Mucosa of rectum (tissue), 2 donors: ENCODE measurements at regions not wholly inside any gene's neighbourhood (a gene's known extent, or its start where the extent isn't known, plus 50 kb on each side); places are given as distances from the start of the nearest gene placed in this dataset.

Experiments used
- H3K27ac ChIP-seq, 2 donors: one replicate each; pipeline ENCODE4 v1.7.0; 2013; ENCODE audit warnings: inconsistent platforms in 2 of 2, low read depth in 2 of 2, low read length in 2 of 2
- H3K27me3 ChIP-seq, 2 donors: one replicate each; pipeline ENCODE4 v1.7.0; 2013; ENCODE audit warnings: low read length in 2 of 2; ENCODE audit not compliant: control insufficient read depth in 2 of 2, insufficient read depth in 2 of 2
- H3K36me3 ChIP-seq, 2 donors: one replicate each; pipeline ENCODE4 v1.7.0; 2013; ENCODE audit warnings: low read length in 2 of 2; ENCODE audit not compliant: control insufficient read depth in 2 of 2, insufficient read depth in 2 of 2
- H3K4me1 ChIP-seq, 2 donors: one replicate each; pipeline ENCODE4 v1.7.0; 2013; ENCODE audit warnings: low read length in 2 of 2, mild to moderate bottlenecking in 1 of 2; ENCODE audit not compliant: control insufficient read depth in 2 of 2, insufficient read depth in 2 of 2
- H3K4me3 ChIP-seq, 2 donors: one replicate each; pipeline ENCODE4 v1.7.0; 2013; ENCODE audit warnings: low read length in 2 of 2
- H3K9ac ChIP-seq, 2 donors: one replicate each; pipeline ENCODE4 v1.7.0; 2013; ENCODE audit warnings: low read length in 2 of 2, low read depth in 1 of 2, mild to moderate bottlenecking in 1 of 2
- H3K9me3 ChIP-seq, 2 donors: one replicate each; pipeline ENCODE4 v1.7.0; 2013; ENCODE audit warnings: low read length in 2 of 2; ENCODE audit not compliant: control insufficient read depth in 2 of 2
- donor health status: healthy.
- donor health status: Normal muscosa, but diverticular disease.

DNA sequence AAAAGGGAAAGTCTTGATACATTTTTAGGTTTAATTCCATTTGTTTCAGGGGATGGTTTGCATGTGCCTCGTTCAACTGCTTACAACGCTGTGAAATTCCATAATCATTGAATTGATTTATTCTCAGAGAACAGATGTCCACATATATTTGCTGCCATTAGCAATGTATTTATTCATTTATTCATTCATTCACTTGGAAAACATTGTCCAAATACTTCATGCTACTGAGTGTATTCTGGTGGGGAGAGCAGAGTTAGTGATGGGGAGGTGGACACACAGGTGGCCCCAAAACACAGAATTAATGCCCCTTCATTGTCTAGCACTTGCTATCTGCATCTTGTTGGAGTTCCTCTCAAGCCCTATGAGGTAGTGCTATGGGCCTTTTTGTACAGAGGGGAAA, 141.2 kb upstream of the PARP11 start:
- Histone ChIP-seq H3K27ac (no peak overlapping the region), H3K4me1 (peaks cover 12 to 15% of the 10 kb centered on the region in 2 donors), H3K27me3 (no peaks in the 10 kb centered on the region), H3K9me3 (no peaks in the 10 kb centered on the region), H3K9ac (no peak overlapping the region), H3K4me3 (no peak overlapping the region), H3K36me3 (no peaks in the 10 kb centered on the region)

DNA sequence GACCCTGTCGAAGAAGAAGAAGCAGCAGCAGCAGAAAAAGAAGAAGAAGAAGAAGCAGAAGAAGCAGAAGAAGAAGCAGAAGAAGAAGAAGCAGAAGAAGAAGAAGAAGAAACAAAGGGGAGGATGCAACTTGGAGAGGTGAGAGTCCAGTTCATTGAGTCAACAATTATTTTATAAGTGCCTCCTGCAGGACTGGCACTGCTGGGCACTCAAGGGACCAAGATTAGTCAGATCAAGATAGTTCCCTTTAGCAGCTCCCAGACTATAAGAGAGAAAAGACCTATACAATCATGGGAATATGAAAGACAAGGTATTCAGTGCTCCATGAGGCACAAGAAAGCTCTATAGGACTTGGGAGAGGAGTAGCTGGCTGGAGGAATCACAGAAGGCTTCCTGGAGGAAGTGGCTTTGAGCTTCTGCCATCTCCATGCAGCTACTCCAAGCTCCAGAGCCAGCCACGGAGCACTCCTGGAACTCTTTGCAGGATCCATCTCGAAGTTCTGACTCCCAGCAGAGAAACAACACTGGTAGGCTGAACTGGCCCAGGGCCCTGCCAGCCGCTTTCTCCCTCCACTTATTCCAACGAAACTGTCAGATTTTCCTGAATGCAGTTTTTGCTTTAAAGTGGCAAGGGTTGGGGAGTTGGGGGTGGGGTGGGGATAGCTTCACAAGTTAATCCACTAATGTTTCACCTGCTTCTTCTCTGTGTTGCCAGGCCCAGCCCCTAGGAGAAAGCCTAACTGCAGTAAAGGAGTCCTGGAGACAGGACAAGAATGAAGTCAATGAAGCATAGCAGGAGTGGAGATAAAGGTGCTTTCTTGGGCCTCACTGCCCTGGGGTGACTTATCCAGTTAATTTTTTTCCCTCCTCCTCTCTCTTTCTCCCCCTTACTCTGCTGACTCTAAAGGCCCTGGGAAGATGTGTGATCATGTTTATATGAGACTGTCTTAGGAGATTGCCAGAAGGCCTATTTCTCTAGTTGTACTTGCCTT, 140.1 kb upstream of the PARP11 start:
- no peaks in the 10 kb centered on the region for H3K9me3 ChIP-seq
- peaks cover 12 to 15% of the 10 kb centered on the region in 2 donors for H3K4me1 ChIP-seq
- H3K36me3 ChIP-seq, result no peaks in the 10 kb centered on the region
- H3K27ac ChIP-seq, result no peak overlapping the region
- H3K27me3 ChIP-seq, result no peaks in the 10 kb centered on the region
- H3K9ac ChIP-seq, result no peak overlapping the region
- no peak overlapping the region for H3K4me3 ChIP-seq

DNA sequence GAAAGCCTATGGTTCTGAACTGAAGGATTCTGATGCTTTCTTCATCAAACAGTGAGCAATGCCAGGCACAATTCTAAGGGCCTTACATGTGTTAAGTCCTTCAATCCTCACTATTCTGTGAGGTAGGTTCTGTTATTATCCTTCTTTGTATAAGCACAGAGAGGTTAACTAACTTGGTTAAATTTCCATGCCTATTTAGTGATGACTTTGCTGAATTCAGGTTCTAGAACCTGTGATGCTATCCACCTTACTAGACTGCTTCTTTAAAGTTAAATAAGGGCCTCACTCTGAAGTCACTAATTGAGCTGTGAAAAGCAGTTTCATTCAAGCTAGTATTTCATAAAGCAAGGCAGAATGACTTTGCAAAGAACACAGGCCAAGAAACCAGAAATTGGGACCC, 138.9 kb upstream of the PARP11 start:
- H3K27me3 ChIP-seq, result no peaks in the 10 kb centered on the region

DNA sequence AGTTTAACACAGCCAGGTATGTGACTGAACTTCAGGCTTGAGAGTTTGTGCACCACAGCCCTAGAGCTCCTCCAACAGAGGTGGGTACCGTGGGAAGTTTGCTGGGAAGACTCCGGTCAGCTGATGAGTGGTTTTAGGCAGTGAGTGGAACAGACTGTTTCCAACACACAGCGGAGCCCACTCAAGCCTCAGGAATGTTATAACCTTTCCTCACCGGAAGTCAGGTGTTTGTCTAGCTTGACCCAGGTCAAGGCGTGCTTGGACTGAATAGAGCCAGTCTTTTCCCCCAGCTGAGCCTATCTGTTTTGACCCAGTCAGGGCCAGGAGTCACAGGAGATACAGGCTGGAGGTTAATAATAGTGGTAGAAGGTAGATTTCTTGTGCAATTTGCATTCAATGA, 138.4 kb upstream of the PARP11 start:
- Histone ChIP-seq H3K36me3 (no peaks in the 10 kb centered on the region), H3K27ac (no peak overlapping the region)

More for the DNA sequence above, 138.9 kb upstream of the PARP11 start:
- Histone ChIP-seq H3K9me3 (no peaks in the 10 kb centered on the region), H3K27ac (no peak overlapping the region), H3K9ac (no peak overlapping the region), H3K36me3 (no peaks in the 10 kb centered on the region), H3K4me3 (no peak overlapping the region), H3K4me1 (peaks cover 12 to 15% of the 10 kb centered on the region in 2 donors)

DNA sequence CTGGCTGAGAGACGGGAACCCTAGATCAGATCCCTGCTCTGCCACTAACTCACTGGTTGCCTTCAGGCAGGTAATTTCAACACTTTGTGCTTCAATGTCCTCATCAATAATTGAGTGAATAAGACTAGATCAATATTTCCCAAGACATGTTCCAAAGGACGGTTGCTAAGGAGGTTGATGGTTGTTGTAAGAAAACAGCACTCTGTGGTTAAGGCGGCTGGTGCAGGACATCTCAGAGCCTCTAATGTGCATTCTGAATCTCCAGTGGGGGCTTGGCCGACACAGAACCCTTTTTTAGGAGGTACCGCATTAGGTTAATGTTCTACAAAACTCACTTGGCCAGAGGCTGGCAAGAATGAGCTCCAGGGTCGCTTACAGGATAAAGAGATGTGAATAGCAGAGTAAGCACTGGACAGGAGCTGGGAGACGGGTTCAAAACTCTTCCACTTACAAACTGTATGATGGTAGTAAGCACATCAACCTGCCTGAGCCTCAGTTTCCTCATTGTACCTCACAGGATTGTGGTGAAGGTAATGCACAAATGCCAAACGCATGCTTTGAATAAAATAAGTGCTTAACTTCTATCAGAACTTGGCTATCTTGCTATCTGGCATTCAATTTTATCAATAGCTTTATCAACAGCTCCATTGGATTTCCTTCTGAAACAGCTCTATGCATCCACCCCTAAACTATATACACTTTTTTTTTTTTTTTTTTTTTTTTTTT, 136.9 kb upstream of the PARP11 start:
- Histone ChIP-seq H3K9ac (no peak overlapping the region), H3K9me3 (no peaks in the 10 kb centered on the region), H3K27me3 (no peaks in the 10 kb centered on the region), H3K36me3 (no peaks in the 10 kb centered on the region), H3K27ac (no peak overlapping the region), H3K4me3 (no peak overlapping the region), H3K4me1 (peaks cover 4% of the 10 kb centered on the region in 2 donors)

More for the DNA sequence above, 138.4 kb upstream of the PARP11 start:
- H3K4me1 ChIP-seq, result peaks cover 9 to 15% of the 10 kb centered on the region in 2 donors
- H3K4me3 ChIP-seq, result no peak overlapping the region
- no peak overlapping the region for H3K9ac ChIP-seq
- no peaks in the 10 kb centered on the region for H3K27me3 ChIP-seq
- H3K9me3 ChIP-seq, result no peaks in the 10 kb centered on the region

- Histone ChIP-seq H3K36me3 (no peaks in the 10 kb centered on the region), H3K4me3 (no peak overlapping the region), H3K9me3 (no peaks in the 10 kb centered on the region), H3K27me3 (no peaks in the 10 kb centered on the region), H3K4me1 (no peaks in the 10 kb centered on the region), H3K27ac (no peak overlapping the region), H3K9ac (no peak overlapping the region)
These were observed 133.5 kb upstream of the PARP11 start for GRCh38 chr12:4006743-4007142.

GRCh38 chr12:4005851-4006430, 132.7 kb upstream of the PARP11 start:
- H3K36me3 ChIP-seq, result no peaks in the 10 kb centered on the region
- H3K9me3 ChIP-seq, result no peaks in the 10 kb centered on the region
- H3K27ac ChIP-seq, result no peak overlapping the region
- no peak overlapping the region for H3K9ac ChIP-seq
- H3K4me1 ChIP-seq, result no peaks in the 10 kb centered on the region
- H3K4me3 ChIP-seq, result no peak overlapping the region
- H3K27me3 ChIP-seq, result no peaks in the 10 kb centered on the region

DNA sequence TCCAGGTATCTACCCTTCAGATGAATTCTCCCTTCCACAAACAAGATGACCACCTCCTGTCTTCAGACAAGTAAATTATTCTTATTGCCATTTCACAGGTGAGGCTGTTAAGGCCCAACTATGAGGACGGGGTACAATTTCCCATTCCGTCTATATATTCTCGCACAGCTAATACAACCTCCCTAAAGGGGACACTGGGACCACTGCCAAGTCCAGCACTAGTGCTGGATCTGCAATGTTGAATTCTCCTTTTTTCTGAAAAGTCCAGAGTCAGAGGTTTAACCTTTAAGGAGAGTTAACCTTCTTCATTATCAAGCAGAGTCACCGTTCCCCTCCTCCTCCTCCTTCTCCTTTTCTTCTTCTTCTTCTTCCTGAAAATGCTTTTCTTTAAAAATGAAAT, 130.4 kb upstream of the PARP11 start:
- H3K27me3 ChIP-seq, result no peaks in the 10 kb centered on the region
- no peak overlapping the region for H3K9ac ChIP-seq
- no peak overlapping the region for H3K4me3 ChIP-seq
- no peaks in the 10 kb centered on the region for H3K36me3 ChIP-seq
- no peak overlapping the region for H3K27ac ChIP-seq
- H3K9me3 ChIP-seq, result no peaks in the 10 kb centered on the region
- peaks cover 5 to 8% of the 10 kb centered on the region in 2 donors for H3K4me1 ChIP-seq

DNA sequence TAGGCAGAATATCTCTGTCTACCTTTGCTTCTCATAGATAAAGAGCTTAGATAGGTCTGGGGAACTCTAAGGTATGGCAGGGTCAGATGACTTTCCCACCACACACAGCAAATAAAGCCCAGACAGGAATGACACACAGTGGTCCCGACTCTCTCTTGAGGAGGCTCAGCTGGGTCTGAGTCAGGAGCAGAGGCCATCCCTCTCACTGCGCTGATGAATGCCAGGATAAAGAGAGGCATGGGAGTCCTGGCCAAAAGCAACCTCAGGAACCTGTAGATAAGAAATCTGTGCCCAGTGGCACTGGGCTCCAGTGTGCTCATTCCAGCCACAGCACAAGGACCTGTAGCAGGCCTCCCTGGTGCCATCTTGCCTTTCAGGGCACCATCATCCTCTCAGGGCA, 129.4 kb upstream of the PARP11 start:
- H3K27ac ChIP-seq, result no peak overlapping the region
- H3K27me3 ChIP-seq, result no peaks in the 10 kb centered on the region
- no peak overlapping the region for H3K9ac ChIP-seq
- H3K4me3 ChIP-seq, result no peak overlapping the region
- no peaks in the 10 kb centered on the region for H3K36me3 ChIP-seq
- H3K9me3 ChIP-seq, result no peaks in the 10 kb centered on the region
- H3K4me1 ChIP-seq, result peaks cover 5 to 10% of the 10 kb centered on the region in 2 donors

- Histone ChIP-seq H3K9me3 (no peaks in the 10 kb centered on the region), H3K4me1 (peaks cover 5 to 10% of the 10 kb centered on the region in 2 donors), H3K27ac (no peak overlapping the region), H3K9ac (no peak overlapping the region), H3K36me3 (no peaks in the 10 kb centered on the region), H3K27me3 (no peaks in the 10 kb centered on the region), H3K4me3 (no peak overlapping the region)
These were observed 128.6 kb upstream of the PARP11 start for GRCh38 chr12:4001841-4002240.
